HUDEP-2 (cell line): ENCODE measurements at regions not wholly inside any gene's neighbourhood (a gene's known extent, or its start where the extent isn't known, plus 50 kb on each side); places are given as distances from the start of the nearest gene placed in this dataset.
"Not testable (repeated sequence)": the region's sequence is repeated elsewhere in the genome, so short reads cannot be mapped to it uniquely, and the experiment has no call there.

Experiments
- DNase-seq, 76 experiments: peaks; one replicate each; lab custom pipeline; 2025; ENCODE audit not compliant: unreplicated experiment in 76 of 76; lab: John Stamatoyannopoulos, UW

DNA sequence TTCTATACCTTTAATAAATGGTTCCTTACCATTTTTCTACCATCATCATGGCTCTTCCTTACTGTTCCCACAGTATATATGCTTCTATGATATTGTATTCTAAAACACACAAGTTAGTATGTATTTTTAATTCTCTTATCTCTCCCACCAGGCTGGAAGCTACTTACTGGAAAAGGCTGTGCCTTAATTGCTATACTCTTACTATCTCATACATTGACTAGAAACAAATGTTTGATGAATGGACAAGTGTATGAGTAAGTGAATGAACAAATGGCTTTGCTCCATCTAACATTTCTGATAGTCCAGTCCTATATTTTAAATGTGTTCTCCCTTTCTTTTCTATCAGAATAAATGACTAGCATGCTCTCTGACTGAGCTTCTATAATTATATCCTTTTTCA lies 320.8 kb upstream of the RASGEF1B start:
- peak in 2 of 76 experiments; percentile 1 to 28 for DNase-seq

DNA sequence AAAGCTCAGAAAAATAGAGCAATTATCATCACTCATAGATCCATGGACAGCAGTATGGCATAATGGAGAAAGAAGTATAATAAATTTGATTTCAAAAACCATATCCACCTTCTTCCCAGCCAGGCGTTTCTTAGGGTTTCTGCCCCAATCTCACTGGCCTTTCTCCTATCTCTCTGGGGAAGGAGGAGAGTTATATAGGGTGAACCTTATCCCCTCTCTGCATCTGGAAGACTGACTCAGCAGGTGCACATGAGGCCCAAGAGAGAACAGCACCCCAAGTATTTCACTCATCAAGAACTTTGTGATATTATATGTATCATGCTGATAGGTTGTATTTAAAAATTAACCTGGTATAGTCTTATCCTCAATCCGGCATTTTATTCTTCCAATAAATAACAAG lies 318.8 kb upstream of the RASGEF1B start:
- peak in 57 of 76 experiments; percentile 2 to 80 (median 42) for DNase-seq

DNA sequence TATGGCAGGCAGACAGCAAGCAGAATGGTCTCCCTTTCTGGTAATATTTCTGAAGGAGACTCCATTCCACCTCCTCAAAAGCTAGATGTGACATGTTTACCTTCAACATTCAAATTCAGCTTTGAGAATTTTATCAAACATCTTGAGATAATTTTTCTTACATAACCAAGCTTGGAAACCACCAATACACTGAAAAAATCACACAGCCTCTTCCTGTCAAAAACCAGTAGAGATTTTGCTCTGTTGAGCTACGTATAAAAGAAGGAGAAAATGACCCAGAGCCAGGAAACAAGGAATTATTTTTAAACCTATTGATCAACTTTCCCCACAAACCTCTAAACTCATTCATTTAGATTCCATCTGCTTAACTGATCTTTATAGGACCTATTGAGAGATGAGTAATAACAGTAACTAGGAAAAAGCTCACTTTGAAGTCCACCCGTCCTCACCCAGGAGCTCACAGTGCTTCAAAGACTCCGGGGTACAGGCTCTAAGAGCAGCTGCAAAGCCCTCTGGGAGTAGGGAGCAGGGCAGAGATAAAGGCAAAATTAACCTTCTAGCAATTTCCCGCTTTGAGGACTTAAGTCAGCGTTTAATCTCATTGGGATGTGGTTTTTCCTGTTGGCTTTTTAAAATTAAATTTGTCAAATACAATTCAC lies 318.2 kb upstream of the RASGEF1B start:
- DNase-seq: no peak

DNA sequence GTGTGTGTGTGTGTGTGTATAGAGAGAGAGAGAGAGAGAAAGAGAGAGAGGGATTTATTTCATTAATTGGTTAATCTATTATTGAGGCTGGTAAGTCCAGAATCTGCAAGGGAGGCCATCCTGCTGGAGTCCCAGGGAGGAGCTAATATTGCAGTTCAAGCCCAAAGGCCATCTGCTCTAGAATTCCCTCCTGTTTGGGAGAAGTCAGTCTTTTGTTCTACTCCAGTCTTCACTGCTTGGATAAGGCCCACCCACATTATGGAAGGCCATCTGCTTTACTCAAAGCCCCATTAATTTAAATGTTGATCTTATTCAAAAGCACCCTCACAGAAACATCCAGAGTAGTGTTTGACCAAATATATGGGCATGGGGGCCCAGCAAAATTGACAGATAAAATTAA lies 317.5 kb upstream of the RASGEF1B start:
- DNase-seq: no peak

DNA sequence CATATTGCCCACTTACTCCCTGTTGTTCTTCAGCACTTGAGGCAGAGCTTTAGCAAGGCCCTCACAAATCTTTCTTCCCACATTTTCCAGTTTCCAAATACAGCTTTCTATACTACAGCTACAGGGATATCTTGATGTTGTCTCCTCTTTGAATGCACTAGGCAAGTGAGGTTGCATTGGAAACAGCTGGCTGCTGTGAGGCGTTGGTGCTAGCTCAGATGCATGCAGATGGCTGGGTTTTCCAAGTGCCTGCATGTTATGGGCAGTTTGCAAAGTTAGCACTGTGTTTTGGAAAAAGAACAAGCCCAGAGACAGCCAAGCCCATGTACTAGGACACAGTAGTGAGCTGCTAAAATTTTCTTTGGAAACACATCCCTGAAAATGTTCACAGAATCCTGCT lies 315.1 kb upstream of the RASGEF1B start:
- DNase-seq: peak in 1 of 76 experiments; percentile 2

DNA sequence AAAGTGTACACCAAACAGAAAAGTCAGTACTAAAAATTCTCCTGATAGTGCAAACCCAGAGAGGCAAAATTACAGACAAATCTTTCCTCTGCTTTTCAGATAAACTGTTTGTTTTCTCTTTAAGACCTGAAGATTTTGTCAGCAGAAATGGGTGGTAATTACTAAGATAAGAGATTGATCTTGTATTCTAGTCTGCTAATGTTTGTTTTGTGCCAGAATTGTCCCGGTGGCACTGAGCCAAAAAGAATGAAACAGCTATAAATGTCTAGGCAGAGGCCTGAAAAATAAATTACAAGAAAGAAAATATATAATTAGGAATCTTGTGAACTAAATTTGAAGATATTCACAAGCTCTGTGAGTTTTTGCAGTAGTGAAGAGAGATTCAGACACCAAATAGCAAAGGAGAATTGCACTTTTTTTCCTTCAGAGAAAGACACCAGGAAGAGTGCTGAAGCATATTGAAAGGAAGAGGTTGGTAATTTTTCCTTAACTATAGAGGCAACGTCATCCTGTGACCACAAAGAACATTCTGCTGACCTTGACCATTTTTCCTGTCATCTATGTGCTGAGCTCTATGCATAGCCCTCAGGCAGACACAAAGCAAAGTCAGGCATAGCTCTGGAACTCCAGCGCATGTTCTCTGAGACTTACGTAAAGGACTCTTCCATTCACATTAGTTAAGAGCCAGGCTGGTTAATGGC lies 314.5 kb upstream of the RASGEF1B start:
- DNase-seq: peak in 44 of 76 experiments; percentile 2 to 62 (median 26)

DNA sequence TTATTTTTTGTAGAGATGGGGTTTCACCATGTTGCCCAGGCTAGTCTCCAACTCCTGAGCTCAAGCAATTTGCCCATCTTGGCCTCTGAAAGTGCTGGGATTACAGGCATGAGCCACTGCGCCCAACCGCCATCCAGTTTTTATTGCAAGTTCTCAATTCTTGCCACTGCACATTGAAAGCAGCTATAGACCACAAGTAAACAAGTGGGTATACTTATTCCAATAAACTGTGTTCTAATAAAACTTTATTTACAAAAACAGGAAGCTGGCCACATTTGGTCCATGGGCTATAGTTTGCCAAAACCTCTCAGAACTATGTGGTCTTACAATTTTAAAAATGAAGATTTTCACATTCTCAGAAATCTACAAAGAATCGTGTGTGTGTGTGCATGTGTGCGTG lies 313.6 kb upstream of the RASGEF1B start:
- DNase-seq: no peak

DNA sequence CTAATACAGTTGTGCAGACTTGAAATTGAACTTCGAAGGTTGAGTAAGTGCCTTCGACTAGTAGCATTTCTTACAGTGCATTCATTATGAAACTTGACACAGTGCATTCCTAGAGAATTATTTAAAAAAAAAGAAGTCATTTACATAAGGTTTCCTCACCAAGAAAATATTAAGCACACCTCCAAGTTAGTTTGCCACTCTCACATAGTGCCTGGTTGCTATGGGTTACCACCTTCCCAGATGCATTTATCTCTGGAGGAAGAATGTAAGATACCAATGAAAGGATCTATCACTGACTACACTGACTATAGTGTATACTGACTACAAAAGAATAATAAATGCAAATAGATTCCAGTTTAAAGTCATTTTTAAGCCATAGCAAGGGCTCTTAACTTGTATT lies 311.9 kb upstream of the RASGEF1B start:
- DNase-seq: no peak

DNA sequence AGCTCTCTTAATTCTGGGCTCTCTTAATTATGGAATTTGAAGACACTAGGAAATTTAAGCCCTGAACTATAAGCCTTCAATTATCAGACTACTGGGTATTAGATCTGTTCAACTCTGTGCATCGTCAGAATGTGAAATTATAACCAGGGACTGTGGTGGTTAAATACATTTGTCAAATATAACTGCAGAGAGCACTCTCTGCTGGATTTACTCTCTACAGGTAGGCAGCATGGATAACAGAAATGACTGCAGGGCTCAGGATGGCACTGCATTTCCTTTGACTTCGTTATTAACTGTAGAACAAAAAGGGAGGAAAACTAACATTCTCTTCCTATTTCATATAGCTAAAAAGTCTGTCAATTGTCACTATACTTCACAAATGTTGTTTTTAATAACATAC lies 310.1 kb upstream of the RASGEF1B start:
- no peak for DNase-seq

DNA sequence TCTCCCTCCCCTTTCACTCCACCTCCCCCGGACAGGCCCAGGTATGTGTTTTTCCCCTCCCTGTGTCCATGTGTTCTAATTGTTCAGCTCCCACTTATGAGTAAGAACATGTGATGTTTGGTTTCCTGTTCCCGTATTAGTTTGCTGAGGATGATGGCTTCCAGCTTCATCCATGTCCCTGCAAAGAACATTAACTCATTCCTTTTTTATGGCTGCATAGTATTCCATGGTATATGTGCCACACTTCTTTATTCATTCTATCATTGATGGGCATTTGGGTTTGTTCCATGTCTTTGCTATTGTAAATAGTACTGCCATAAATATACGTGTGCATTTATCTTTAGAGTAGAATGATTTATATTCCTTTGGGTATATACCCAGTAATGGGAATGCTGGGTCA lies 306.0 kb upstream of the RASGEF1B start:
- DNase-seq: not testable (repeated sequence)

DNA sequence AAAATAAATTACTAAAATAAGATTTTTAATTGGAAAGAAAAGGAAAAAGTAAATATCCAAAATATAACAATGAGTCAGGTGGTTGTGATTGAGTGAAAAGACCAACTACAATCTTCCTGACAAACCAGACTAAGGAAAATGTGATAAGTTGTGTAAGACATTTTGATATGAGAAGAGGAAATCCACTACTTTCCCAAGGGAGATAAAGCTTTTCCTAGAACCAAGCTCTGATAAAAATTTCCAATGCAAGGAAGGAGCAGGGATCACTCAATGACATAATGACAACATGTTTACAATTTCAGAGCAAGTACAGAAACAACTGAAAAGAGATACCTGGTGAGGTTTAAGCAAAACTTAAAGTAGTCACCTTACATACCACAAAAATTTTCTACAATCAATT lies 305.1 kb upstream of the RASGEF1B start:
- no peak for DNase-seq

DNA sequence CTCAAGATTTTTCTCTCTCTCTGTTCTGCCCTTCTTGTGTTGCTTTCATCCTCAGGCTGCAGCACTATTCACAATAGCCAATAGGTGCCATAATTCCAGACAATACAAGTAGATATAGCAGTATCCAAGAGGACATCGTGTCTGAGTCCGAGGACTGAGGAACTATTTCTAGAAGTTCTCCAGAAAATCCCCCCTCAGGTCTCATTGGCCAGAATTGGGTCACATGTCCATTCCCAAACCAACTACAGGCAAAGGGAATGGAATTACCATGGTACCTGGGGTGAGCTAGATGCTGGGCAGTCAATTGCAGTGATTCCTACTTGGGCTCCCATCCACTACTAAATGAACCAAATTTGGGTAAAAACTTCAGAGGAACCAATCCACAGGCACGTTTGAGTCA lies 301.9 kb upstream of the RASGEF1B start:
- no peak for DNase-seq

DNA sequence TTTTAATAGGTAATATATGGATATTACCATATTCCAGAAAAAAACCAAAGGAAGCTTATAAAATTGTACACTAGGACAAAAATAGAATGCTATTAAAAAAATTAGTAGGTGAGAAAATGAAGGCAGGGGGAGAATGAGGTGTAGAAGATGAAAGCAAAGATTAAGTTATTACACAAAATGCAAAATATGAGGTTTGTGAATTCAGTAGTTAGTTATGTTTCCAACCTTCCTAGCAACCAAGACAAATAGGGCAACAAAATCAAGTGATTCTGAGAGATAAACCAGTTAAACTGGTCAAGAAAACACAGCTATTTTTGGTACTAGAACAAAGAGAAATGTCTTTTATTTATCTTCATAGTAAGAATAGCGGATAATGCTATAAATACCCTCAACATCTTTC lies 300.0 kb upstream of the RASGEF1B start:
- no peak for DNase-seq

DNA sequence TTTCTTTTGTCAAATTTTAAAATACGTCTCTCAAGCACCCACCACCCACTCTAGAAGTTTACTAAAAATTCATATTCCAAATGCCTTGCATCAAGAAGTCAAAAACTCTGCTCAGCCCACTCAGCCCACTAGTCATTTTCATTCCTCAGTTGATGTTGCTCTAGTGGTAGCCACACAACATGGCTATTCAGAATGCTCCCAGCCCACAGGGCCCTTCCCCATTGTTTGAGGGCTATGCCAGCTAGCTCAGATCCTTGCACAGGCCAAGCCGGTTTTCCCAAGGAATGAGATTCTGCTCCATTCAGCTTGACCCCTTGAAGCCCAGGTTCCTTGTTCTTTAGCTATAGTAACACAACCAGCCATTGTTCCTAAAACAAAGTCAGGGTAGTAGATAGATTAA lies 297.5 kb upstream of the RASGEF1B start:
- DNase-seq: no peak

DNA sequence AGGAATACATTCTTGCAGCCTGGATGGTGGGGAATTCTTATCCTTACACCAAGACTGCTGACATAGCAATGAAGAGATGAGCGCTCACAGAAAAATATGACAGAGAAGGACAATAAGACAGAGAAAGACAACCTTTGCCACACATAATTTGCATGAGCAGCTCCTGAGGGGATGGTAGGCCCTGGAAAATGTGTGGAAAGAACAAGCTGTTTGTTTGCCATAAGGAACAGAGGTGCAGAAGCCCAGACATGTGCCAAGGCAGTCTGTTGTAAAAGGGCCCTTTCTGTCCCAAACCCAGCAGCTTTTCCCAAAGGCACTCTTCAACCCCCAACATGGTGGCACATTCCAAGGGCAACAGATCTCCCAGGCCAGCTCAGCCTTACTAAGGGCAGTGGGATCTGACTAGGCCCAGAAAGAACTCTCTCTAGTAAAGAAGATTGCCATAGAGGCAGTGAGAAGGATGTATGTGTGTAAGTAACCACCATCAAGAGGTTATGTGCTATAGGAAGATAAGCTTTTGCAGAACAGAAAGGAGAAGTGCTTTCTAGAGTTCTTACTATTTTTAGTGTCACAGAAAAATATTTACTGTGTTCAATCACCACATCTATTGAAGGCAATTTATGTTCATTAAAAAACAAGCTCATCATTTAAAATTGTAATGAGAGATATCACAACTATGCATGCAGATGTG lies 287.0 kb upstream of the RASGEF1B start:
- no peak for DNase-seq

DNA sequence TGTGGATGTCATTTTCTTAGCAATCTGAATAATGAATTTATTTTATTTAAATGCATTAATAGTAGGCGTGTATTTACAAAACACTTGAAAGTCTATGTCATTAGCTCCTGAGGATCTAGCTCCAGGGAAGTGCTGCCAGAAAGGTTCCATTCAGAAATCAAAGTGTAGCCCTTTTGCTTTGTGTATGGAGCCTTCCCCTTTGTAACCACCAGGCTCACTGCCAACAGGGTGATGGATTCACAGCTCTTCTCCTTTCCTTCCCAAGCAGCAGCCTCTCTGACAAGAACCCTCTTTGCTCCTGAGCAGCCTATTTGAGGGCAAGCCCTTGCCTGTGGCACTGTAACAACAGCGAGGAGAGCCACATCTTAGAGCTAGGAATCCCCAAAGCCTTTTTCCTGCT lies 286.0 kb upstream of the RASGEF1B start:
- peak in 1 of 76 experiments; percentile 2 for DNase-seq

DNA sequence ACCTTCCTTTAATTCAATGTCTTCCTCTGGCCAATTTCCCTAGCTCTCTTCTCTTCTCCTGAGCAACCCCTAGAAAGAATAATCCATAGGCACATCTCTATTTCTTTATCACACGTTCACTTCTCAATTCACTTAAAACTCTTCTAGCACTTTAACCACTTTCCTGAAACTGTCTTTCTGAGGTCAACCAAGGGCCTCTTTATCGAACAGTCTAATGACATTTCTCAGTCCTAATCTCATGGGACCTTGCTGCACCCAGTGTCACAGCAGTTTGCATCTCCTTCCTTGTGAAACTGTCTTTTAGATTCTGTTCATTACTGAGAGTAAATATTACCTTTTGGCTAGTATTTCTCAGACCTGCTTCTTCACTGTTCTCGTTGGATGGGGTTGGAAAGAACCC lies 285.3 kb upstream of the RASGEF1B start:
- DNase-seq: no peak

DNA sequence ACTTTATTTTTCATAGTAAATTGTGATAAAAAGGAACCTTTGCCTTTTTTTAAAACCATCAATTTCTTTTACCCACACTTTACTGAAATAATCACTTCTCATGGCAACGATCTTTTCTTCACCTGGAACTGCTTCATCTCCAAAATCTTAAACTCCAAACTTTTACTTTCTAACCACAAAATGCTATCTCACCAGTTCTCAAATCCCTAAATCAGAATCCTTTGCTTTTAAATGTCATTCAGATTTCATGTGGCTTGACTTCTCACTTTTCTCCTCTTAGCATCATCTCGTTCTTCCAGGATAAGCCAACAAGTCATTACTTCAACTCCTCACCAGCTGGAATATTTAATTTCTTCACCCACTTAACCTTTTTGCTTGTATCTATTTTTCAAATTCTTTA lies 284.3 kb upstream of the RASGEF1B start:
- DNase-seq: no peak

DNA sequence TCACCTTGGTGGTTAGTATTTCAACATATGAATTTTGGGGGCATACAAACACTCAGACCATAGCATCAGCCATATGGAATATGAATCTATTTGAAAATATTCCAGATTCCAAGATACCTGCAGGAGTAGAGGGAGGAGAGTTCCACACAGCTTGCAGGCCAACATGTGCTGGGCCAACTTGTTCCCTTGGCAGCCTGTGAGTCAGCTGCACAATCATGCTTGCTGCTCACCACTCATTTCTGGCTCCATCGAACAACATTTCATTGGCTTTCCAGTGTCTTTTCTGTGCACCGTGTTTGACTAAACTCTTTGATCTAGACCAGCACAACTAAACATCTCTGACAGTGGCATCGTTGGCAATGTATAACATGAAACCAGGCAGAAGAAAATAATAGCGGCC lies 282.5 kb upstream of the RASGEF1B start:
- no peak for DNase-seq

DNA sequence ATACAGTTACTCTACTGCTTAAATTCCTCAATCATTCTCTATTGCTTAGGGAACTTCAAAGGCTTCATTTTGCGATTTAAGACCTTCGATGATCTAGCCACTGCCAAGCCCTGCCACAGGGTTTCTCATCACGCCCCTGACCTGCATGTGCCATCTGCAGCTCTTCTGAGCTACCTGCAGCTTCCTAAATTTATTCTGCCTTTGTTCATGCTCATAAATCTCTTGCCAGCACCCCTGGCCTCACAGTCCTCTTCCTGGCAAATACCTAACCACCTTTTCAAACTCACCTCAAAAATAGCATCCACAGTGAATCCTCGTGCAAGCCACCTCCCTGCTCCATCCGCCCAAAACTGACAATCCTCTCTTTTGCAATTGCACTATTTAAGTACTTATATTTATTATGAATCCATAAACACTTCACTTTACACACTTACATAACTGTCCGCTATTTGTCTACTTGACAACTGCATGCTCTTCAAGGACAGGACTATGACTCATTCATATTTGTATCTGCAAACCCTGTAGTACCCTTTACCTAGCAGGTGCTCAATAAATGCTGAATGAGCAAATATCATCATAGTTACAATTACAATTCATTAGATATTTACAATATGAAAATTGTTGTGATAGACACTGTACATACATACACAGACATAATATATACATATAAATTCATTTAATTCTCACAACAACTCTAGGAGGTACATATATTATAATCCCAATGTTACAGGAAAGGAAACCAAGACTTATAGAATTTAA lies 280.0 kb upstream of the RASGEF1B start:
- DNase-seq: no peak

DNA sequence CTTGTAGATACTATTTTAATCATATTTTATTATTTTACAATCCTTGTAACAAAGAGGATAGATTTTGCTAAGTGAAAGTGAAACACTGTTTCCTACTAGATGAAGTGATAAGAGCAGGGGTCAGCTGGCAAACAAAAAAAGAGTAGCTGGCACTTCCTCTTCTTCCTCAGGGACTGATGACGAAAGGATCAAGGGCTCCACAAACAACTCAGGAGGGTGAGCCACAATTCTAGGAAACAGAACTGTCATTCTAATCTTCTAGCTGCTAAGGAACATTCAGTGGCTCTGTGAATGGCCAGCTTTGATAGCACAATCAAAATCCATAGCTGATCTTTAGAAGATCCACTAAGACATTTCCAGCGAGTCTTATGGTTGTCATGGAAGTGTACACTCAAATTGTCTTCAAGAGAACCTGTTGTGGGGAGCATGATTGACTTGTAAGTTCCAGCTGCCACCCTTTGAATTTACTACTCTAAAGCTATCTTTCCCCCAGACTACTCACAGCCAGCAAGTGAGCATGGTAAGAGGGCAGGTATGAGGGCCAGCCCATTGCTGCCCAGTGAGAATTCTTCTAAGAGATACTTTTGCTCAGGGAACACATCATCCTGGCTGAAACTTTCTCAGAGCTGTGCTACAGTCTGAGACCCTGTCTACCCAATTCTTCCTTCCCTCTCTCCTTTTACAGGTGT lies 275.7 kb upstream of the RASGEF1B start:
- peak in 10 of 76 experiments; percentile 2 to 25 (median 13) for DNase-seq
